ENCODE measurements at regions not wholly inside any gene's neighbourhood (a gene's known extent, or its start where the extent isn't known, plus 50 kb on each side); places are given as distances from the start of the nearest gene placed in this dataset.

- no peak for DNase-seq (ENCODE audit: extremely low read depth in 1 of 2, low read depth in 1 of 2)
Measured at GRCh38 chr13:59176775-59177174, 987.0 kb downstream of the DIAPH3 start.

- no peak for DNase-seq (ENCODE audit: extremely low read depth in 1 of 2, low read depth in 1 of 2)
Measured at GRCh38 chr13:59178344-59178743, 985.4 kb downstream of the DIAPH3 start.

GRCh38 chr13:59182241-59182640 is 981.5 kb downstream of the DIAPH3 start:
- DNase-seq (ENCODE audit: extremely low read depth in 1 of 2, low read depth in 1 of 2), result no peak

- DNase-seq (ENCODE audit: extremely low read depth in 1 of 2, low read depth in 1 of 2), result no peak
Measured at GRCh38 chr13:59197397-59197796, 966.3 kb downstream of the DIAPH3 start.

- DNase-seq (ENCODE audit: extremely low read depth in 1 of 2, low read depth in 1 of 2), result no peak
Measured at GRCh38 chr13:59201841-59202240, 961.9 kb downstream of the DIAPH3 start.

GRCh38 chr13:59203855-59204254 is 959.9 kb downstream of the DIAPH3 start:
- no peak for DNase-seq (ENCODE audit: extremely low read depth in 1 of 2, low read depth in 1 of 2)

- DNase-seq (ENCODE audit: extremely low read depth in 1 of 2, low read depth in 1 of 2), result no peak
Measured at GRCh38 chr13:59205501-59205900, 958.2 kb downstream of the DIAPH3 start.

GRCh38 chr13:59208405-59209195 is 955.1 kb downstream of the DIAPH3 start:
- DNase-seq (ENCODE audit: extremely low read depth in 1 of 2, low read depth in 1 of 2), result no peak

GRCh38 chr13:59210543-59210942 is 953.2 kb downstream of the DIAPH3 start:
- no peak for DNase-seq (ENCODE audit: extremely low read depth in 1 of 2, low read depth in 1 of 2)

- DNase-seq (ENCODE audit: extremely low read depth in 1 of 2, low read depth in 1 of 2), result no peak
Measured at GRCh38 chr13:59211606-59212005, 952.1 kb downstream of the DIAPH3 start.

- DNase-seq (ENCODE audit: extremely low read depth in 1 of 2, low read depth in 1 of 2), result no peak
Measured at GRCh38 chr13:59229401-59229800, 934.3 kb downstream of the DIAPH3 start.

- DNase-seq (ENCODE audit: extremely low read depth in 1 of 2, low read depth in 1 of 2), result no peak
Measured at GRCh38 chr13:59229861-59230260, 933.9 kb downstream of the DIAPH3 start.

- no peak for DNase-seq (ENCODE audit: extremely low read depth in 1 of 2, low read depth in 1 of 2)
Measured at GRCh38 chr13:59230484-59231264, 933.1 kb downstream of the DIAPH3 start.

GRCh38 chr13:59236309-59236919 is 927.3 kb downstream of the DIAPH3 start:
- no peak for DNase-seq (ENCODE audit: extremely low read depth in 1 of 2, low read depth in 1 of 2)

GRCh38 chr13:59236944-59237343 is 926.8 kb downstream of the DIAPH3 start:
- DNase-seq (ENCODE audit: extremely low read depth in 1 of 2, low read depth in 1 of 2), result no peak

GRCh38 chr13:59247171-59247570 is 916.6 kb downstream of the DIAPH3 start:
- no peak for DNase-seq (ENCODE audit: extremely low read depth in 1 of 2, low read depth in 1 of 2)

GRCh38 chr13:59250336-59251189 is 913.2 kb downstream of the DIAPH3 start:
- no peak for DNase-seq (ENCODE audit: extremely low read depth in 1 of 2, low read depth in 1 of 2)

GRCh38 chr13:59259165-59260000 is 904.3 kb downstream of the DIAPH3 start:
- no peak for DNase-seq (ENCODE audit: extremely low read depth in 1 of 2, low read depth in 1 of 2)

GRCh38 chr13:59261928-59262488 is 901.7 kb downstream of the DIAPH3 start:
- DNase-seq (ENCODE audit: extremely low read depth in 1 of 2, low read depth in 1 of 2), result no peak

GRCh38 chr13:59263531-59263930 is 900.2 kb downstream of the DIAPH3 start:
- no peak for DNase-seq (ENCODE audit: extremely low read depth in 1 of 2, low read depth in 1 of 2)
